ENCODE measurements at regions not wholly inside any gene's neighbourhood (a gene's known extent, or its start where the extent isn't known, plus 50 kb on each side); places are given as distances from the start of the nearest gene placed in this dataset.

- no peak for DNase-seq (ENCODE audit: low read depth)
Observed at GRCh38 chr6:145381941-145382340, 353.4 kb downstream of the EPM2A start.

- no peak for DNase-seq (ENCODE audit: low read depth)
Observed at GRCh38 chr6:145383428-145383827, 351.9 kb downstream of the EPM2A start.

- no peak for DNase-seq (ENCODE audit: low read depth)
Observed at GRCh38 chr6:145384503-145384902, 350.8 kb downstream of the EPM2A start.

GRCh38 chr6:145396499-145396898 lies 338.8 kb downstream of the EPM2A start:
- no peak for DNase-seq (ENCODE audit: low read depth)

GRCh38 chr6:145400508-145400907 lies 334.8 kb downstream of the EPM2A start:
- no peak for DNase-seq (ENCODE audit: low read depth)

GRCh38 chr6:145405006-145405551 lies 330.2 kb downstream of the EPM2A start:
- DNase-seq (ENCODE audit: low read depth), result no peak

GRCh38 chr6:145406783-145407182 lies 328.5 kb downstream of the EPM2A start:
- no peak for DNase-seq (ENCODE audit: low read depth)

GRCh38 chr6:145415616-145416015 lies 319.7 kb downstream of the EPM2A start:
- DNase-seq (ENCODE audit: low read depth), result no peak

- no peak for DNase-seq (ENCODE audit: low read depth)
Observed at GRCh38 chr6:145420599-145420998, 314.7 kb downstream of the EPM2A start.

- no peak for DNase-seq (ENCODE audit: low read depth)
Observed at GRCh38 chr6:145423936-145424335, 311.4 kb downstream of the EPM2A start.

- DNase-seq (ENCODE audit: low read depth), result no peak
Observed at GRCh38 chr6:145427232-145427631, 308.1 kb downstream of the EPM2A start.

GRCh38 chr6:145428706-145429105 lies 306.6 kb downstream of the EPM2A start:
- DNase-seq (ENCODE audit: low read depth), result no peak

GRCh38 chr6:145442110-145442509 lies 293.2 kb downstream of the EPM2A start:
- DNase-seq (ENCODE audit: low read depth), result no peak

GRCh38 chr6:145445674-145446073 lies 289.6 kb downstream of the EPM2A start:
- DNase-seq (ENCODE audit: low read depth), result no peak

GRCh38 chr6:145451029-145451428 lies 284.3 kb downstream of the EPM2A start:
- DNase-seq (ENCODE audit: low read depth), result no peak

- DNase-seq (ENCODE audit: low read depth), result no peak
Observed at GRCh38 chr6:145453376-145453775, 281.9 kb downstream of the EPM2A start.

GRCh38 chr6:145454006-145454405 lies 281.3 kb downstream of the EPM2A start:
- no peak for DNase-seq (ENCODE audit: low read depth)

GRCh38 chr6:145457556-145457955 lies 277.8 kb downstream of the EPM2A start:
- no peak for DNase-seq (ENCODE audit: low read depth)

GRCh38 chr6:145468534-145468933 lies 266.8 kb downstream of the EPM2A start:
- no peak for DNase-seq (ENCODE audit: low read depth)

- DNase-seq (ENCODE audit: low read depth), result no peak
Observed at GRCh38 chr6:145469021-145469420, 266.3 kb downstream of the EPM2A start.

- no peak for DNase-seq (ENCODE audit: low read depth)
Observed at GRCh38 chr6:145475794-145476396, 259.4 kb downstream of the EPM2A start.

GRCh38 chr6:145480024-145480423 lies 255.3 kb downstream of the EPM2A start:
- no peak for DNase-seq (ENCODE audit: low read depth)

GRCh38 chr6:145483191-145483996 lies 251.9 kb downstream of the EPM2A start:
- no peak for DNase-seq (ENCODE audit: low read depth)

Measured in activated gamma-delta T cell treated with anti-CD3 and anti-CD28 coated beads, Interleukin-2, amount 50 U/mL, for 16 hours (primary cell).